ENCODE measurements at regions not wholly inside any gene's neighbourhood (a gene's known extent, or its start where the extent isn't known, plus 50 kb on each side); places are given as distances from the start of the nearest gene placed in this dataset.

- DNase-seq: no peak
- no peaks in the 10 kb centered on the region for H3K36me3 ChIP-seq (replicated peaks in 1 of 2)
- intact Hi-C loops (cut with DNase I): no loop called here
- TF ChIP-seq POLR2A (IDR thresholded peaks at IDR 0.05) (no peak), CTCF (IDR thresholded peaks at IDR 0.05) (no peak)
- H3K4me3 ChIP-seq: no peak overlapping the region
- no peaks in the 10 kb centered on the region for H3K4me1 ChIP-seq (replicated peaks in 1 of 2)
- H3K27ac ChIP-seq: no peak overlapping the region
- H3K9me3 ChIP-seq (replicated peaks in 1 of 3): no peaks in the 10 kb centered on the region
- no peaks in the 10 kb centered on the region for H3K27me3 ChIP-seq
Observed at GRCh38 chr5:136529081-136529480, 163.7 kb upstream of the TRPC7 start.

GRCh38 chr5:136528481-136529030, 163.2 kb upstream of the TRPC7 start:
- WGBS, 4 donors: 75 to 82% (median 78%) methylated on average over 2 of the region's 2 CpGs
- no peak overlapping the region for H3K4me3 ChIP-seq
- H3K27me3 ChIP-seq: no peaks in the 10 kb centered on the region
- no peak for DNase-seq
- no peaks in the 10 kb centered on the region for H3K36me3 ChIP-seq (replicated peaks in 1 of 2)
- H3K9me3 ChIP-seq (replicated peaks in 1 of 3): no peaks in the 10 kb centered on the region
- H3K4me1 ChIP-seq (replicated peaks in 1 of 2): no peaks in the 10 kb centered on the region
- H3K27ac ChIP-seq: no peak overlapping the region
- intact Hi-C loops (cut with DNase I): no loop called here
- TF ChIP-seq CTCF (IDR thresholded peaks at IDR 0.05): no peak
- TF ChIP-seq POLR2A (IDR thresholded peaks at IDR 0.05): no peak

- Histone ChIP-seq H3K9me3 (replicated peaks in 1 of 3) (no peaks in the 10 kb centered on the region), H3K27me3 (no peaks in the 10 kb centered on the region), H3K4me1 (replicated peaks in 1 of 2) (no peaks in the 10 kb centered on the region), H3K36me3 (replicated peaks in 1 of 2) (no peaks in the 10 kb centered on the region), H3K27ac (no peak overlapping the region), H3K4me3 (no peak overlapping the region)
- DNase-seq: no peak
- WGBS, 4 donors: 49 to 60% (median 54%) methylated on average over 4 of the region's 4 CpGs
- intact Hi-C loops (cut with DNase I): no loop called here
- no peak for TF ChIP-seq POLR2A (IDR thresholded peaks at IDR 0.05)
- TF ChIP-seq CTCF (IDR thresholded peaks at IDR 0.05): no peak
Observed at GRCh38 chr5:136527311-136527710, 162.0 kb upstream of the TRPC7 start.

- WGBS, 4 donors: 53 to 73% (median 67%) methylated on average over 5 of the region's 5 CpGs
- Histone ChIP-seq H3K9me3 (replicated peaks in 1 of 3) (no peaks in the 10 kb centered on the region), H3K27me3 (no peaks in the 10 kb centered on the region), H3K4me1 (replicated peaks in 1 of 2) (no peaks in the 10 kb centered on the region), H3K27ac (no peak overlapping the region), H3K4me3 (no peak overlapping the region), H3K36me3 (replicated peaks in 1 of 2) (no peaks in the 10 kb centered on the region)
- intact Hi-C loops (cut with DNase I): no loop called here
- DNase-seq: no peak
- no peak for TF ChIP-seq POLR2A (IDR thresholded peaks at IDR 0.05)
- TF ChIP-seq CTCF (IDR thresholded peaks at IDR 0.05): no peak
Observed at GRCh38 chr5:136526791-136527190, 161.4 kb upstream of the TRPC7 start.
